ENCODE measurements at regions not wholly inside any gene's neighbourhood (a gene's known extent, or its start where the extent isn't known, plus 50 kb on each side); places are given as distances from the start of the nearest gene placed in this dataset.

GRCh38 chr22:48137640-48138039, 1375.2 kb downstream of the TBC1D22A start:
- no peak for DNase-seq

- DNase-seq: no peak
Observed at GRCh38 chr22:48135592-48135991, 1373.1 kb downstream of the TBC1D22A start.

- DNase-seq: no peak
Observed at GRCh38 chr22:48125416-48125815, 1363.0 kb downstream of the TBC1D22A start.

- no peak for DNase-seq
Observed at GRCh38 chr22:48121984-48122383, 1359.5 kb downstream of the TBC1D22A start.

GRCh38 chr22:48118654-48119053, 1356.2 kb downstream of the TBC1D22A start:
- no peak for DNase-seq

- DNase-seq: no peak
Observed at GRCh38 chr22:48116871-48117270, 1354.4 kb downstream of the TBC1D22A start.

DNA sequence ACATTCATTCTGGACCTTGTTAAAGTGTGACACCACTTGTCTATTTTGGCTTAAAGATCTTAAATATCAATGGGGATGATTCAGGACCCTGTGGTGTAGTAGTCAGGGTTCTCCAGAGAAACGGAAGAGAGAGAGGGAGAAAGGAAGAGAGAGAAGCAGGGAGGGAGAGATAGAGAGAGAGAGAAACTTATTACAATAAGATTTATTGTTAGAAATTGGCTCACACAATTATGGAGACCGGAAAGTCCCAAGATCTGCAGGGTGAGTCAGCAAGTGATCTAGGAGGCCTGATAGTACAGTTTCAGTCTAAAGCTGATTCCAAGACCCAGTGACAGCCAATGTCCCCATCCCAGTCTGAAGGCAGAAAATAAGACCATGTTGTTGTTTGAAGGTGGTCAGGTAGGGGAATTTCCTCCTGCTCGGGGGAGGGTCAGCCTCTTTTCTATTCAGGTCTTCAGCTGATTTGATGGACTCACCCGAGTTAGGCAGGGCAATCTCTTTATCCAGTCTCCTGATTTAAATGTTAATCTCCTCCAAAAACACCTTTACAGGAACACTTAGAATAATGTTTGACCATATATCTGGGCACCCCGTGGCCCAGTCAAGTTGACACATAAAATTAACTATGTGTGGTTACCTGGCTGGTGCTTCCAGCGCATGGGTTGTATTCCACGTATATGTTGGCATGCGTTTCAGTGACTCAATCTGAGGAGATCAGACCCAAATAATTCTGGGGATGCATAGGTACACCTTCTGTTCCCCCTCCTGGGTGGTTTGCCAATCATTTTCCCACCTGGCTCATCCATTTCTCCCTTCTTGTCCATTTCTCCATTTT, 1350.5 kb downstream of the TBC1D22A start:
- peak; percentile 42 for DNase-seq

GRCh38 chr22:48106715-48107259, 1344.3 kb downstream of the TBC1D22A start:
- DNase-seq: no peak

DNA sequence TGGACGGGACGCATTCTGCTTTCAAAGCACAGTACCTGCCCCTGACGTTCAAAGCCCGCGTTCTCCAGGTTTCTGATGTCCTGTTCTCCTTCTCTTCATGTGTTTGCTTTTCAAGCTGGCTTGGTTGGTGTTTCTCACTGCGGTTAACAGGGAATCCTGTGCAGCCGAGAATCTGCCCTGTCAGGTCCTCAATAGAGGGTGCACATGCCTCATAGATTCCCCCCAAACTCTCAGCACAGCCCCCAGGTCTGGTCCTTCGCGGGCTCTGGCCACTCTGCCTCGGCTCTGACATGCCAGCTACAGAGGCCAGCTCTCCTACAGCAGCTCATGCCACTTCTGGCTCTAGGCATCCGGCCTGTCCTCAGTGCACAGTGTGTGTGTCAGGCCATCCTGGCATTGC, 1343.8 kb downstream of the TBC1D22A start:
- no peak for DNase-seq

- no peak for DNase-seq
Observed at GRCh38 chr22:48105259-48105658, 1342.8 kb downstream of the TBC1D22A start.

GRCh38 chr22:48104766-48105165, 1342.3 kb downstream of the TBC1D22A start:
- DNase-seq: no peak

GRCh38 chr22:48104102-48104738, 1341.8 kb downstream of the TBC1D22A start:
- no peak for DNase-seq

- DNase-seq: no peak
Observed at GRCh38 chr22:48103126-48103875, 1340.9 kb downstream of the TBC1D22A start.

DNA sequence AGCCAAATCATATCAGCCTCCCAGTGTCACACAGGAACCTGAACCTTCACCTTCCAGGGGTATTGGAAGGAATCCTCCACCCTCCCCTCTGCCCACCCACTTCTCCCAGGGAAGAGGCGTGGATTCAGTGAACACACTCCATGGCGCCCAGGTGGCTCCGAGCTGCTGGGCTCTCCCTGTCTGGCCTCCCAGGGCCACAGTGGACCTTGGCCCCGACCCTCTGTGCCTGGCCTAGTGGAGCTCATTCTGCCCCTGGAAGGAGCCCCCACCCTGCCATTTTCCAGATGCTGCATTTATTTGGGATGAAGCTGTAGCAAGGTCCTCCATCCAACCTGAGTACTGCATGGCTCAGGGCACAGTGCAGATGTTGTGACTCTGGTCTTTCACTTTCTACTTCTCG, 1340.1 kb downstream of the TBC1D22A start:
- no peak for DNase-seq

DNA sequence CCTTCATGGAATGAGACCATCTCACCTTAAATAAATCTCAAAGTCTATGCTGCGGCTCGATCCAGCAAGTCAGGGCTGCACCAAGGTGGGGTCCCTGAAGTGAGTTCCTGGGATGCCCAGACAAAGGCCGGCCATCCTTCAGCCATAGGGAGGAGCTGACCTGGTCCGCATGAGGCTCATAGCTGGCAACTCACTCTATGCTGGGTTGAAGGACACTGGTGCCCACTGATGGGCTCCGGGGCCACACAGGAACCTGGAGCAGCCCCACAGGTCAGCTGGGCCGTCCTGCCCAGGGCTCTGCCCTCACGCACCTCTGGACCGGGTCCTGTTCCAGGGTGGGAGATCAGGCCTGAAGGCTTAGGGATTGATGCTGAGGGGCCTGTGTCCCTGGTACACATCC, 1339.3 kb downstream of the TBC1D22A start:
- DNase-seq: no peak

GRCh38 chr22:48100685-48101417, 1338.4 kb downstream of the TBC1D22A start:
- no peak for DNase-seq

DNA sequence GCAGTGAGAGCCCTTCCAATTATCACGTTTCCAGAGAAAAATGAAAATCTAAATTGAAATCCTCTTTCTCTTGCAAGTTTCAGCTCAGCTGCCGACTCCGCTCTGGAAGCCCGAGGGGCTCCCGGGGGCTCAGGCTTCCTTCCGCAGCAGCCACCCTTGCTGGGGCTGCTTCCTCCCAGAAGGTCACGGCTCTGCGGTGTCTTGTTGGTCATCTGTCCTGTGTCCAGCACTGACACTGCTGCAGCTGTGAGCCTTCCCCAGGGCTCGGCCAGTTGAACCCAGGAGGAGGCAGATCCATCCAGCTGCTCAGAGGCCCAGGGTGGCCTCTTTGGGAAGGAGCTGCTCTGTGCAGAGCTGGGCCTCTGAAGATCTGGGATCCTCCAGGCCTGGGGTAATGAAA, 1337.2 kb downstream of the TBC1D22A start:
- no peak for DNase-seq

DNA sequence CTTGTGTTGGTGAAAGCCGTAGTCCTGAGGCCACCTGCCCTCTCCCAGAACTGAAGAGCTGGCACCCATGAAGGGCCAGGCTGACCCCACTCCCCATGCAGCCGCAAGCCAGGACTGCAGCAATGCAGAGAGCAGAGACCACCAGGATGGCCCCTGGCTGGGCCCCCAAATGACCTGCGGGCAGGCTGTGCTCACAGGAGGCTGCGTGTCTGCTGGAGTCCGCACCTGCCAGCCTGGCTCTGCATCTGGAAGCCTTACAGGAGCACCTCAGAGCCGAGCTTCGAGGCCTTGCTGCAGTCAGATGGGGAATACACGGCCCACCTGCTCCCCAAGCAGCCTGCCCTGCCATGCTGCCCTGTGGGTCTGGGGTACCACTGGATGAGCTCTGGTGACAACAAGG, 1336.8 kb downstream of the TBC1D22A start:
- no peak for DNase-seq

DNA sequence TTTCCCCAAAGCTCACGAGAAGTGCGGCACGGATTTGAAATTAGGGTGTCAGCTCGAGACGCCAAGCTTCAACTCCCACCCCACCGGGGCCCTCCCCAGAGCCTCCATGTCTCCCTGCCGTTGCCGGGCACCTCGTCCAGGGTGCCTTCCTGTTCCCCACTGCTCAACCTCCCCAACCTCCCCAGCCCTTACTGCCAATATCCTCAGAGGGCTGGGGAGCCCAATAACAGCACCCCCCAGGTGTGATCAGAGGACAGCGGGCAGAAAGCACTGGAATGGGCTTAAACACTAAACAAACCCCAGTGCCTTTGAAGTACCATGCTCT, 1336.4 kb downstream of the TBC1D22A start:
- DNase-seq: no peak

DNA sequence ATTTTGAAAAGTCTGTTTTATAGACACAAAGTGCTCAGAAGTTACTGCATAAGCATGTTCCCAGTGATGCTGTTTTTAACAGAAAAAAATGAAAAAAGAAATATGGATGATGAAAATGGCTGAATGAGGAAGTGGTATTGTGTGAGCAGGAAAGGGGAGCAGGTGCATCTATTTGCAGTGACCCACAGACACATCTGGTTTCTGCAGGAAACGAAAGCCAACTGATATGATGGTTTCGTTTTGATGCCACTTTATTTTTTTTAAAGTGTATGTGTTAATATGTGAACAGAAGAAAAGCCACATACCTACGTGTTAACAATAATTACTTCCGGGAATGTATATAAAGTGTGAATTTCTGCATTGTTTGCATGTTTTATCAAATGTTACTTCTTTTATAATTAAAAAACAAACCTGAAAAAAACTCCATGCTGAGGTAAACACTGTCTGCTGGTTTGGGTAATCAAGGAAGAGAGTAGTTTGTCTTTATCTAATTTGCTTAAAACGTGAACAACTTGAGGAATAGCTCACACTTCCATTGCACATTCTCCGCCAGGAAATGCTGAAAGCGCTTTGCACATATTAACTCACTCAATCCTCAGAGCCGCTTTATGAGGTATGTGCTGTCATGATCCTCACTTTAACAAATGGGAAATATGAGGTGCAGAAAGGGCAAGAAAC, 1335.9 kb downstream of the TBC1D22A start:
- DNase-seq: peak; percentile 80

DNA sequence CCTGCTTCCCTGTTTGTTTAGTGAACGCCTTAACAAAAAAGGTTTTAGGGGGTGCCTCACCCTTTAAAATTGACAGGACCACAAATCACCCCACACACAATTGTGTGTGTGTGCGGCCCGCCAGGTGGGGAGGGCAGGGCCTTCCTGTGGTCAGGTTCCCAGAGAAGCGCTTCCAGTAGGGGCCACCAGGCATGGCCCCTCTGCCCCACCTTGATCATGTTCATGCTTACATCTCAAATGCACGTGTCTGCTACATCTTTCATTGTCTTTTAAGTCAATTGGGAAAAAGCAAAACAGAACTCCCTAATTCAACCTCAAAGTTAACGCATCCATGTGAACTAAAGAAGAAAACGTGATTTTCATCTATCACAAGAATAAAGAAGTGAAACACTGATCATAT, 1335.3 kb downstream of the TBC1D22A start:
- DNase-seq: no peak

Measured in hematopoietic multipotent progenitor cell treated with erythropoietin and hydrocortisone succinate and interleukin-3 and kit ligand, for 4 days (in vitro differentiated cells).